Left lung (tissue), 4 donors: ENCODE measurements at regions not wholly inside any gene's neighbourhood (a gene's known extent, or its start where the extent isn't known, plus 50 kb on each side); places are given as distances from the start of the nearest gene placed in this dataset.

ENCODE experiments used
- ATAC-seq: fragments of 200-7000 bp; cut with Tn5 transposase; one replicate; pipeline ENCODE4 v1.9.1; 2020; ENCODE audit warnings: moderate library complexity
- DNase-seq, 4 donors: peaks; one replicate each; pipeline ENCODE4 v3.0.0-alpha.2; 2013 to 2020
- H3K27ac ChIP-seq, 2 donors: fragments of 200-600 bp; sonication (generic) in 1 of 2; one replicate each; pipeline versions ENCODE4 v1.5.0 to v1.8.0; 2020 to 2021
- H3K27me3 ChIP-seq, 2 donors: fragments of 200-600 bp; sonication (generic) in 1 of 2; one replicate each; pipeline versions ENCODE4 v1.5.0 to v1.8.0; 2020 to 2021
- H3K36me3 ChIP-seq, 2 donors: fragments of 200-600 bp; sonication (generic) in 1 of 2; one replicate each; pipeline versions ENCODE4 v1.5.0 to v1.8.0; 2020 to 2021
- H3K4me1 ChIP-seq, 2 donors: fragments of 200-600 bp; one replicate each; pipeline ENCODE4 v1.8.0; 2021
- H3K4me3 ChIP-seq, 2 donors: fragments of 200-600 bp; sonication (generic) in 1 of 2; one replicate each; pipeline versions ENCODE4 v1.5.0 to v1.8.0; 2020 to 2021; ENCODE audit warnings: mild to moderate bottlenecking in 1 of 2
- H3K9me3 ChIP-seq, 2 donors: fragments of 200-600 bp; sonication (generic) in 1 of 2; one replicate each; pipeline versions ENCODE4 v1.5.0 to v1.8.0; 2020 to 2021
- intact Hi-C, 2 donors: fragments of 100-400 bp; cut with DNase I; formaldehyde crosslinking; loops; one replicate each; pipeline versions ENCODE4 v1.11.2 to v1.14.2; 2022
- TF ChIP-seq, protein P1 (sequence below), 2 donors: fragments of 200-600 bp; sonication (generic) in 1 of 2; IDR thresholded peaks; one replicate each; pipeline versions ENCODE4 v1.5.0 to v1.8.0; 2021; ENCODE audit warnings: antibody characterized with exemption in 2 of 2
- donor health status: DM: no; HTN: yes; CAD: no.
- donor health status: DM: no; HTN: no; CAD: no.

DNA sequence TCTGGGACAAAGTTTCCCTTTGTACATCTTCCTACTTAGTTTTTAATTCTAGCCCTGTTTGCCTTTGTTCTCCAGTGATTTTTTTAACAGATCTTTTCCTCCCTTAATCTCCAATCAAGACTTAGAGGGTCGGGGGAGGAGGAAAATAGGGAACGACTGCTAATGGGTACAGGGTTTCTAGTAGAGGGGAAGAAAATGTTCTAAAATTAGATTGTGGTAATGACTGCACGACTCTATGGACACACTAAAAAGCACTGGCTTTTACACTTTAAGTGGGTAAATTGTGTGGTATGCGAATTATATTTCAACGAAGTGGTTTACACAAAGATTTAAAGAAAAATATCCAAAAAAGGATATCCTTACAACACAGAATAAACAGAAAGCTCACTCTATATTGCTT is 110.0 kb upstream of the SPON1 start:
- no peak for DNase-seq
- no peaks in the 10 kb centered on the region for H3K4me1 ChIP-seq
- no peak overlapping the region for H3K4me3 ChIP-seq
- no peaks in the 10 kb centered on the region for H3K9me3 ChIP-seq
- ATAC-seq = no peak
- TF ChIP-seq, protein P1, sequence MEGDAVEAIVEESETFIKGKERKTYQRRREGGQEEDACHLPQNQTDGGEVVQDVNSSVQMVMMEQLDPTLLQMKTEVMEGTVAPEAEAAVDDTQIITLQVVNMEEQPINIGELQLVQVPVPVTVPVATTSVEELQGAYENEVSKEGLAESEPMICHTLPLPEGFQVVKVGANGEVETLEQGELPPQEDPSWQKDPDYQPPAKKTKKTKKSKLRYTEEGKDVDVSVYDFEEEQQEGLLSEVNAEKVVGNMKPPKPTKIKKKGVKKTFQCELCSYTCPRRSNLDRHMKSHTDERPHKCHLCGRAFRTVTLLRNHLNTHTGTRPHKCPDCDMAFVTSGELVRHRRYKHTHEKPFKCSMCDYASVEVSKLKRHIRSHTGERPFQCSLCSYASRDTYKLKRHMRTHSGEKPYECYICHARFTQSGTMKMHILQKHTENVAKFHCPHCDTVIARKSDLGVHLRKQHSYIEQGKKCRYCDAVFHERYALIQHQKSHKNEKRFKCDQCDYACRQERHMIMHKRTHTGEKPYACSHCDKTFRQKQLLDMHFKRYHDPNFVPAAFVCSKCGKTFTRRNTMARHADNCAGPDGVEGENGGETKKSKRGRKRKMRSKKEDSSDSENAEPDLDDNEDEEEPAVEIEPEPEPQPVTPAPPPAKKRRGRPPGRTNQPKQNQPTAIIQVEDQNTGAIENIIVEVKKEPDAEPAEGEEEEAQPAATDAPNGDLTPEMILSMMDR (IDR thresholded peaks at IDR 0.05) = no peak
- no peaks in the 10 kb centered on the region for H3K27me3 ChIP-seq
- no peak overlapping the region for H3K27ac ChIP-seq
- no peaks in the 10 kb centered on the region for H3K36me3 ChIP-seq
- intact Hi-C loops = no loop called here

DNA sequence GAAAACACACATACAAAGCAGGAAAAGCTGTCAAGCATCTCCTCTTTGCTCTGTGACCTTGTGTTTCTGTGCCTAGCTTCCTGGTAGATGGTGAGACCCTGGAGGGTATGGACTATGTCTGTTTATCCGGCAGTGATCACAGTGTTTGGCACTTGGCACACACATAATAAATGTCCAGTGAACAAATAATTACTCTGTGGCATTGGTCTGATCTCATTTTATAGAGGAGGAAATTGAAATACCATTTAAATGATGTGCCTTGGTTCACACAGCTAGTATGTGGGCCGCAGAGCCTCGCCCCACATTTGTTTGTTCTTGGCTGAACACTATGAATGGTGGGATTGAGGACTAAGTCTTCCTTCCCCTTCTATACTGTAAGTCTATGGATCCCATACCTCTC is 104.7 kb upstream of the SPON1 start:
- DNase-seq (no peak), ATAC-seq (no peak)
- no peak overlapping the region for H3K27ac ChIP-seq
- TF ChIP-seq, protein P1 (IDR thresholded peaks at IDR 0.05) = no peak
- no peaks in the 10 kb centered on the region for H3K4me1 ChIP-seq
- no peaks in the 10 kb centered on the region for H3K36me3 ChIP-seq
- no peak overlapping the region for H3K4me3 ChIP-seq
- intact Hi-C loops = no loop called here
- no peaks in the 10 kb centered on the region for H3K9me3 ChIP-seq
- H3K27me3 ChIP-seq = no peaks in the 10 kb centered on the region

DNA sequence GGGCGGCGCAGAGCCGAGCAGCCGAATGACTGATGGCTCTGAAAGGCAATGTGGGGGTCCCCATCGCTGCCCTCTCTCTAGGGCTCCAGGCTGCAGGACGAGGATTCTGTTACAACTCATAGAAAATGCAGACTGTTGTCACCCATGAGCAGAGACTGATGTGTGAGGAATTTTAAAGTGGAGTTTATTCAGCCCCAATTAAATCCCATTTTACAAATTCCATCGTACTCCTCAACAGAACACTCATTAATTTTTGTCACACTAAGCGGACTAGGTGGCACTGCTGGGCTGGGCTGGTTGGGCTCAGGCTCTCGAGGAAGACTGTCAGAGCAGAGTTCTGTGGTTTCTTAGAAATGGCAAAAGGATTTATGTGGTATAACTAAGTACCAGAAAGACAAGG is 102.6 kb upstream of the SPON1 start:
- no peak for ATAC-seq
- no peak for DNase-seq
- TF ChIP-seq, protein P1 (IDR thresholded peaks at IDR 0.05) = no peak

DNA sequence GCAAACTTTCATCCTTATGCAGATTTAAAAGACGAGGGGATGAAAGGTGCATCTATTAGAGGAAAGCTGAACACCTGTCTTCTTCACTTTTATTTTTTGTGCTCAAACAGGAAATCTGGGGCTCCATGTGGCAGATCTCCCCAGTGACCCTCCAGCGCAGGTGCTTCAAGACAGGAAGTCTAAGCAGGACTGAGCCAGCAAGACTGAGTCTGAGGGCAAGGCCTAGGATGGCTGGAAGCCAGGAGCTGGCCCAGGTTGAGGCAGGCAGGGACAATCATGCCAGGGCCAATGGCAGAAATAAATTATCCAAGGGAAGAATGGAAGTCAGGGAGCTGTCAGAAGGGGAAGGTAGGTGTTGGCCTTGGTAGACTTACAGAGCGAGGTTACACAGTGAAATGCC is 101.1 kb upstream of the SPON1 start:
- H3K36me3 ChIP-seq = no peaks in the 10 kb centered on the region
- ATAC-seq (no peak), DNase-seq (no peak)
- H3K27ac ChIP-seq = no peak overlapping the region
- no peak overlapping the region for H3K4me3 ChIP-seq
- no peaks in the 10 kb centered on the region for H3K4me1 ChIP-seq
- no peaks in the 10 kb centered on the region for H3K9me3 ChIP-seq
- no peaks in the 10 kb centered on the region for H3K27me3 ChIP-seq
- intact Hi-C loops = no loop called here
- TF ChIP-seq, protein P1 (IDR thresholded peaks at IDR 0.05) = no peak

More for the DNA sequence above, 102.6 kb upstream of the SPON1 start:
- Histone ChIP-seq H3K4me3 (no peak overlapping the region), H3K27ac (no peak overlapping the region), H3K36me3 (no peaks in the 10 kb centered on the region), H3K9me3 (no peaks in the 10 kb centered on the region), H3K27me3 (no peaks in the 10 kb centered on the region), H3K4me1 (no peaks in the 10 kb centered on the region)
- intact Hi-C loops = no loop called here

DNA sequence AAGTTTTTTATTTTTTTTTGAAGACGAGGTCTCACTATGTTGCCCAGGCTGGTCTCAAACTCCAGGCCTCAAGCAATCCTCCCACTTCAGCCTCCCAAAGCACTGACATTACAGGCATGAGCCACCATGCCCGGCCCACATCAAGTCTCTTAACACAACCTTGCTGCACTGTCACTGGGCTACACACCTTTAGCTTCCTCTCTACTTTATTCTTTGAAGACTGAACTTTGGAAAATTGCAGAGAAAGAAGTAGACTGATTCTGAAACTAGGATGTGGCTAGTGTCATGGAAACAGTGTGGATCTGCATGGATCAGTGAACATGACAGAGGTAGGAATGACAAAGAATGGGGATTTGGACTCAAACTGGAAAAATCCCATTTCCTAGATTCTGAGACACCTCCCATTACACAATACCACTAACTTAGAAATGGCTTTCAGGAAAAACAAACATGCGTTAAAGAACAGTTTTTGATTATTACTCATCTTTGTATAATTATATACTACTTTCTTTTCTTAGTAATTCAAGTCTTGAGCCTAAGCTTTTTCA is 99.6 kb upstream of the SPON1 start:
- Histone ChIP-seq H3K27ac (no peak overlapping the region), H3K36me3 (no peaks in the 10 kb centered on the region), H3K4me1 (no peaks in the 10 kb centered on the region), H3K27me3 (no peaks in the 10 kb centered on the region), H3K9me3 (no peaks in the 10 kb centered on the region), H3K4me3 (no peak overlapping the region)
- no peak for ATAC-seq
- DNase-seq = no peak
- TF ChIP-seq, protein P1 (IDR thresholded peaks at IDR 0.05) = no peak
- intact Hi-C loops = no loop called here
